GM12878 (cell line): ENCODE measurements at regions not wholly inside any gene's neighbourhood (a gene's known extent, or its start where the extent isn't known, plus 50 kb on each side); places are given as distances from the start of the nearest gene placed in this dataset.

Source experiments
- ATAC-seq: fragments of 200-7000 bp; cut with Tn5 transposase; 3 replicates; pipeline ENCODE4 v1.9.1; 2020; ENCODE audit warnings: mild to moderate bottlenecking, moderate library complexity
- BruUV-seq: library from RNA; stranded (reverse); fragments of 400-500 nt; replicated peaks from 2 replicates; lab custom pipeline; 2021; lab: Mats Ljungman, UMichigan
- CTCF ChIA-PET: fragments of 300-600 bp; sonication (Branson Sonifier 250); formaldehyde crosslinking; extraction: SDS; loops from one replicate; lab custom pipeline; 2021; ENCODE audit warnings: inconsistent platforms; lab: Yijun Ruan, JAX
- POLR2A ChIA-PET: fragments of 350-600 bp; formaldehyde crosslinking; extraction: SDS; loops from one replicate; lab custom pipeline; 2021; ENCODE audit warnings: inconsistent platforms; lab: Charles Lee
- RAD21 ChIA-PET: fragments of 300-600 bp; sonication (Branson Sonifier 250); formaldehyde crosslinking; loops from one replicate; lab custom pipeline; 2023; ENCODE audit warnings: antibody characterized with exemption; ENCODE audit not compliant: unreplicated experiment; lab: Charles Lee
- SMC1A ChIA-PET: fragments of 300-600 bp; sonication (Branson Sonifier 250); formaldehyde crosslinking; loops from one replicate; lab custom pipeline; 2023; ENCODE audit not compliant: unreplicated experiment, uncharacterized antibody; lab: Charles Lee
- DNase-seq: peaks from one replicate; pipeline ENCODE4 v3.0.0-alpha.2; 2011; ENCODE audit warnings: low read depth, low spot score
- FAIRE-seq: peaks from 3 replicates; lab custom pipeline; 2011; peaks lifted over from hg19 to GRCh38; lab: Jason Lieb, UNC
- H2AFZ ChIP-seq: 2 replicates; pipeline ENCODE4 v1.6.0; 2011; ENCODE audit warnings: low read depth, low read length, control low read depth; ENCODE audit not compliant: control insufficient read depth
- H3K27ac ChIP-seq: 2 replicates; pipeline ENCODE4 v1.5.1; 2011; ENCODE audit warnings: control low read depth; ENCODE audit not compliant: control insufficient read depth, insufficient read depth
- H3K27me3 ChIP-seq, 2 experiments: replicated peaks in 1 of 2; 2 replicates each; pipeline versions ENCODE4 v1.6.0 to v1.6.1; 2011; ENCODE audit warnings: low read length in 1 of 2; ENCODE audit not compliant: control insufficient read depth in 2 of 2, insufficient read depth in 2 of 2
- H3K36me3 ChIP-seq, 2 experiments: 2 replicates each; pipeline ENCODE4 v1.5.1; 2011; ENCODE audit warnings: low read length in 1 of 2; ENCODE audit not compliant: control insufficient read depth in 2 of 2, insufficient read depth in 2 of 2
- H3K4me1 ChIP-seq: 2 replicates; pipeline ENCODE4 v1.6.1; 2011; ENCODE audit warnings: mild to moderate bottlenecking, low read length, moderate library complexity, mixed read lengths; ENCODE audit not compliant: control insufficient read depth, insufficient read depth
- H3K4me2 ChIP-seq: 2 replicates; pipeline ENCODE4 v1.6.0; 2011; ENCODE audit warnings: control low read depth; ENCODE audit not compliant: control insufficient read depth, insufficient read depth
- H3K4me3 ChIP-seq: fragments of 200-600 bp; sonication (generic); 2 replicates; pipeline ENCODE4 v1.5.1; 2016
- H3K79me2 ChIP-seq: 2 replicates; pipeline ENCODE4 v1.6.0; 2011; ENCODE audit warnings: low read length; ENCODE audit not compliant: control insufficient read depth, insufficient read depth
- H3K9ac ChIP-seq: 2 replicates; pipeline ENCODE4 v1.8.0; 2011; ENCODE audit warnings: low read length, control low read depth, mixed read lengths; ENCODE audit not compliant: control insufficient read depth, insufficient read depth
- H3K9me3 ChIP-seq: replicated peaks from 3 replicates; pipeline ENCODE4 v1.5.1; 2011; ENCODE audit warnings: mild to moderate bottlenecking, low read length; ENCODE audit not compliant: control insufficient read depth, insufficient read depth
- H4K20me1 ChIP-seq: 2 replicates; pipeline ENCODE4 v1.6.0; 2011; ENCODE audit not compliant: control insufficient read depth, insufficient read depth
- BMI1 ChIP-seq: fragments of 450-650 bp; IDR thresholded peaks from 2 replicates; pipeline ENCODE4 v1.6.1; 2016; ENCODE audit warnings: mild to moderate bottlenecking, moderate library complexity, borderline replicate concordance
- CBX3 ChIP-seq: fragments of 200-600 bp; sonication (generic); IDR thresholded peaks from 2 replicates; pipeline ENCODE4 v1.6.1; 2016; ENCODE audit warnings: low read depth, borderline replicate concordance
- CHD2 ChIP-seq: IDR thresholded peaks from 2 replicates; pipeline ENCODE4 v1.6.1; 2011; ENCODE audit warnings: low read depth, low read length, improper control_type of control experiment, borderline replicate concordance
- JUND ChIP-seq: IDR thresholded peaks from 2 replicates; pipeline ENCODE4 v1.6.1; 2012; ENCODE audit warnings: low read depth, mild to moderate bottlenecking, low read length, improper control_type of control experiment, moderate library complexity
- LARP7 ChIP-seq: fragments of 450-650 bp; IDR thresholded peaks from 2 replicates; pipeline ENCODE4 v1.6.1; 2017; ENCODE audit warnings: mild to moderate bottlenecking
- MXI1 ChIP-seq: fragments of 150-350 bp; IDR thresholded peaks from 2 replicates; pipeline ENCODE4 v1.6.1; 2011; ENCODE audit warnings: low read depth, mild to moderate bottlenecking, inconsistent platforms, low read length, improper control_type of control experiment
- POLR2A ChIP-seq: IDR thresholded peaks from 2 replicates; pipeline ENCODE4 v1.6.1; 2011; ENCODE audit warnings: low read depth, mild to moderate bottlenecking, low read length
- POLR2AphosphoS5 ChIP-seq: IDR thresholded peaks from 2 replicates; pipeline ENCODE4 v1.6.1; 2011; ENCODE audit warnings: mild to moderate bottlenecking, low read length, inconsistent platforms
- SPI1 ChIP-seq: IDR thresholded peaks from 2 replicates; pipeline ENCODE4 v1.6.1; 2011; ENCODE audit warnings: low read depth, mild to moderate bottlenecking, low read length, moderate library complexity, borderline replicate concordance; ENCODE audit not compliant: insufficient read depth
- TCF12 ChIP-seq: IDR thresholded peaks from 2 replicates; pipeline ENCODE4 v1.6.1; 2011; ENCODE audit warnings: low read depth, mild to moderate bottlenecking, low read length
- ZNF24 ChIP-seq: fragments of 450-650 bp; IDR thresholded peaks from 2 replicates; pipeline ENCODE4 v1.6.1; 2017; ENCODE audit warnings: antibody characterized with exemption, mild to moderate bottlenecking
- ZSCAN29 ChIP-seq: fragments of 450-650 bp; IDR thresholded peaks from 2 replicates; pipeline ENCODE4 v1.6.1; 2017; ENCODE audit warnings: mild to moderate bottlenecking, moderate library complexity
- WGBS: methylation state at CpG from one replicate; pipeline ENCODE4 v1.1.6; 2016; ENCODE audit warnings: low lambda C conversion rate; ENCODE audit not compliant: insufficient replicate concordance, insufficient coverage; ENCODE audit errors: missing lambda C conversion rate; 5-methylcytosine and 5-hydroxymethylcytosine counted together
- in situ Hi-C: fragments of 300-500 bp; cut with MboI; formaldehyde crosslinking; loops from 9 replicates; pipeline ENCODE4 v1.14.3; 2018; ENCODE audit warnings: mixed read lengths
- intact Hi-C: fragments of 100-400 bp; cut with micrococcal nuclease; formaldehyde crosslinking; loops from one replicate; pipeline ENCODE4 v1.14.2; 2022; ENCODE audit not compliant: unreplicated experiment
- TF ChIP-seq, protein P1 (sequence below): fragments of 450-650 bp; IDR thresholded peaks from 2 replicates; pipeline ENCODE4 v1.6.1; 2017; ENCODE audit warnings: borderline replicate concordance
- TF ChIP-seq, protein P2 (sequence below): fragments of 450-650 bp; IDR thresholded peaks from 2 replicates; pipeline ENCODE4 v1.6.1; 2017; ENCODE audit warnings: low read depth, mild to moderate bottlenecking, moderate library complexity

DNA sequence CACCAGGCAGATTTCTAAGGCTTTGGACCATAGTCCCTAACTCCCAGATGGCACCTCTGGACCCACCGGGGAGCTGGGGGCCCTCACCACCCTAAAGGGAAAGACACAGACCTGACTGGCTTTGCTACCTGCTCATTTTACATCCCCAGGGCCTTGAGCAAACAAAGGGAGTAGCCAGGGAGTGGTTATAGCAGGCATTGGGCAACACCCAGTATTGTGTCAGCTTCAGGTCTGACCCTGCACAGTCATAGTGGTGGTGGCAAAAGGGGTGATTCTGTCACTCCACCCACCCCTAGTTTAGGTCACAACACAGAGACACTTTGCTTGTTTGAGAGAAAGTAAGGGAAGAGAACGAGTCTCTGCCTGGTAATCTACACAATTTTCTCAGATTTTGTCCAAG is 352.5 kb downstream of the DIPK2A start (continued):
- TF ChIP-seq, protein P1, sequence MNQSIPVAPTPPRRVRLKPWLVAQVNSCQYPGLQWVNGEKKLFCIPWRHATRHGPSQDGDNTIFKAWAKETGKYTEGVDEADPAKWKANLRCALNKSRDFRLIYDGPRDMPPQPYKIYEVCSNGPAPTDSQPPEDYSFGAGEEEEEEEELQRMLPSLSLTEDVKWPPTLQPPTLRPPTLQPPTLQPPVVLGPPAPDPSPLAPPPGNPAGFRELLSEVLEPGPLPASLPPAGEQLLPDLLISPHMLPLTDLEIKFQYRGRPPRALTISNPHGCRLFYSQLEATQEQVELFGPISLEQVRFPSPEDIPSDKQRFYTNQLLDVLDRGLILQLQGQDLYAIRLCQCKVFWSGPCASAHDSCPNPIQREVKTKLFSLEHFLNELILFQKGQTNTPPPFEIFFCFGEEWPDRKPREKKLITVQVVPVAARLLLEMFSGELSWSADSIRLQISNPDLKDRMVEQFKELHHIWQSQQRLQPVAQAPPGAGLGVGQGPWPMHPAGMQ, result no peak
- no peak for TF ChIP-seq ZNF24
- TF ChIP-seq, all 136 proteins: peak for 0

- no peak overlapping the region; the same call in 1 of the 2 replicates for H2AFZ ChIP-seq
- no peaks in the 10 kb centered on the region for H3K36me3 ChIP-seq
- H3K27ac ChIP-seq, result no peak overlapping the region
- intact Hi-C loops, result no loop called here
- DNase-seq, result no peak
- FAIRE-seq, result no peak
- no peak overlapping the region for H3K4me3 ChIP-seq
- CTCF ChIA-PET, result no interaction called here
- no peaks in the 10 kb centered on the region for H3K27me3 ChIP-seq
- no peak for ATAC-seq
- BruUV-seq, result no TSS peak
- SMC1A ChIA-PET, result interaction anchor here (1.2 to 1.6 kb wide), 2 partner anchors 9 to 24 kb away, joined by 3 read pairs; no protein-coding TSS in a partner anchor
- no peaks in the 10 kb centered on the region for H3K79me2 ChIP-seq
- no peaks in the 10 kb centered on the region for H3K9me3 ChIP-seq
- POLR2A ChIA-PET, result no interaction called here
- H3K4me1 ChIP-seq, result no peaks in the 10 kb centered on the region
- in situ Hi-C loops, result no loop called here
- no peaks in the 10 kb centered on the region for H4K20me1 ChIP-seq
- 12% methylated on average over 3 of the region's 3 CpGs for WGBS
- TF ChIP-seq ZSCAN29 (no peak), BMI1 (no peak), SPI1 (peak; percentile 93)
- no peak overlapping the region for H3K9ac ChIP-seq
- H3K4me2 ChIP-seq, result no peak overlapping the region
- RAD21 ChIA-PET, result no interaction called here
Observed at GRCh38 chr3:144332868-144333267, 361.2 kb downstream of the DIPK2A start.

- Histone ChIP-seq H3K9ac (no peak overlapping the region), H3K27ac (no peak overlapping the region), H4K20me1 (no peaks in the 10 kb centered on the region), H3K4me3 (no peak overlapping the region), H3K79me2 (no peaks in the 10 kb centered on the region), H3K27me3 (no peaks in the 10 kb centered on the region), H3K9me3 (no peaks in the 10 kb centered on the region), H3K4me1 (no peaks in the 10 kb centered on the region), H3K4me2 (no peak overlapping the region), H3K36me3 (no peaks in the 10 kb centered on the region), H2AFZ (no peak overlapping the region)
- in situ Hi-C loops (no loop called here), intact Hi-C loops (no loop called here)
- ChIA-PET CTCF (no interaction called here), SMC1A (interaction anchor here (0.7 kb wide), 2 partner anchors 11 to 74 kb away, joined by 3 to 6 read pairs; no protein-coding TSS in a partner anchor), RAD21 (no interaction called here), POLR2A (no interaction called here)
- WGBS, result 13% methylated on average over 4 of the region's 4 CpGs
- TF ChIP-seq POLR2A (no peak), MXI1 (no peak), JUND (no peak), CHD2 (no peak), ZSCAN29 (no peak), CBX3 (no peak), TCF12 (no peak), LARP7 (no peak), POLR2AphosphoS5 (no peak)
- TF ChIP-seq, protein P2, sequence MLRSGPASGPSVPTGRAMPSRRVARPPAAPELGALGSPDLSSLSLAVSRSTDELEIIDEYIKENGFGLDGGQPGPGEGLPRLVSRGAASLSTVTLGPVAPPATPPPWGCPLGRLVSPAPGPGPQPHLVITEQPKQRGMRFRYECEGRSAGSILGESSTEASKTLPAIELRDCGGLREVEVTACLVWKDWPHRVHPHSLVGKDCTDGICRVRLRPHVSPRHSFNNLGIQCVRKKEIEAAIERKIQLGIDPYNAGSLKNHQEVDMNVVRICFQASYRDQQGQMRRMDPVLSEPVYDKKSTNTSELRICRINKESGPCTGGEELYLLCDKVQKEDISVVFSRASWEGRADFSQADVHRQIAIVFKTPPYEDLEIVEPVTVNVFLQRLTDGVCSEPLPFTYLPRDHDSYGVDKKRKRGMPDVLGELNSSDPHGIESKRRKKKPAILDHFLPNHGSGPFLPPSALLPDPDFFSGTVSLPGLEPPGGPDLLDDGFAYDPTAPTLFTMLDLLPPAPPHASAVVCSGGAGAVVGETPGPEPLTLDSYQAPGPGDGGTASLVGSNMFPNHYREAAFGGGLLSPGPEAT, result no peak
- FAIRE-seq (no peak), DNase-seq (no peak), ATAC-seq (no peak)
- no TSS peak for BruUV-seq
Observed at GRCh38 chr3:144341471-144341870, 369.8 kb downstream of the DIPK2A start.
